Lung (tissue), 11 donors: ENCODE measurements at regions not wholly inside any gene's neighbourhood (a gene's known extent, or its start where the extent isn't known, plus 50 kb on each side); places are given as distances from the start of the nearest gene placed in this dataset.

ENCODE experiments used
- ATAC-seq: fragments of 200-7000 bp; cut with Tn5 transposase; one replicate; pipeline ENCODE4 v1.9.1; 2020; ENCODE audit warnings: moderate number of reproducible peaks; ENCODE audit not compliant: insufficient read depth, low FRiP score
- DNase-seq, 3 donors: peaks; one replicate each; pipeline ENCODE4 v3.0.0-alpha.2; 2013 to 2017
- H3K27ac ChIP-seq, 2 donors: one replicate each; pipeline ENCODE4 v1.5.1; 2013; ENCODE audit warnings: mild to moderate bottlenecking in 2 of 2, moderate library complexity in 2 of 2, control low read depth in 1 of 2, inconsistent platforms in 1 of 2, low read depth in 1 of 2, low read length in 1 of 2
- H3K27me3 ChIP-seq, 3 donors: one replicate each; pipeline ENCODE4 v1.5.1; 2013; ENCODE audit warnings: low read length in 2 of 3; ENCODE audit not compliant: control insufficient read depth in 3 of 3, insufficient read depth in 3 of 3
- H3K36me3 ChIP-seq, 4 donors: one replicate each; pipeline ENCODE4 v1.5.1; 2013; ENCODE audit warnings: low read length in 4 of 4, mild to moderate bottlenecking in 1 of 4, moderate library complexity in 1 of 4; ENCODE audit not compliant: control insufficient read depth in 4 of 4, insufficient read depth in 4 of 4
- H3K4me1 ChIP-seq, 5 donors: one replicate each; pipeline ENCODE4 v1.5.1; 2013; ENCODE audit warnings: low read length in 5 of 5, mild to moderate bottlenecking in 2 of 5, moderate library complexity in 1 of 5; ENCODE audit not compliant: control insufficient read depth in 5 of 5, insufficient read depth in 5 of 5
- H3K4me3 ChIP-seq: one replicate; pipeline ENCODE4 v1.5.1; 2013; ENCODE audit warnings: mild to moderate bottlenecking, control low read depth, moderate library complexity
- H3K9ac ChIP-seq, 2 donors: one replicate each; pipeline ENCODE4 v1.5.1; 2013; ENCODE audit warnings: low read length in 2 of 2, control low read depth in 1 of 2; ENCODE audit not compliant: insufficient read depth in 1 of 2
- H3K9me3 ChIP-seq, 4 donors: one replicate each; pipeline ENCODE4 v1.5.1; 2013; ENCODE audit warnings: low read length in 3 of 4, mild to moderate bottlenecking in 1 of 4, moderate library complexity in 1 of 4; ENCODE audit not compliant: control insufficient read depth in 4 of 4, insufficient read depth in 3 of 4
- CTCF ChIP-seq: IDR thresholded peaks from 2 replicates; pipeline ENCODE4 v1.5.1; 2012; ENCODE audit warnings: mild to moderate bottlenecking; ENCODE audit errors: control extremely low read depth, extremely low read depth
- WGBS, 2 donors: extraction: QIAGEN DNeasy Blood & Tissue Kit; methylation state at CpG; one replicate each; pipeline ENCODE4 v1.1.7; 2013; 5-methylcytosine and 5-hydroxymethylcytosine counted together
- donor health status: control.
- donor health status: control.
- donor health status: Bipolar disorder and iron deficiency.
- donor health status: healthy.
- donor health status: DM: yes; HTN: yes; CAD: no.

DNA sequence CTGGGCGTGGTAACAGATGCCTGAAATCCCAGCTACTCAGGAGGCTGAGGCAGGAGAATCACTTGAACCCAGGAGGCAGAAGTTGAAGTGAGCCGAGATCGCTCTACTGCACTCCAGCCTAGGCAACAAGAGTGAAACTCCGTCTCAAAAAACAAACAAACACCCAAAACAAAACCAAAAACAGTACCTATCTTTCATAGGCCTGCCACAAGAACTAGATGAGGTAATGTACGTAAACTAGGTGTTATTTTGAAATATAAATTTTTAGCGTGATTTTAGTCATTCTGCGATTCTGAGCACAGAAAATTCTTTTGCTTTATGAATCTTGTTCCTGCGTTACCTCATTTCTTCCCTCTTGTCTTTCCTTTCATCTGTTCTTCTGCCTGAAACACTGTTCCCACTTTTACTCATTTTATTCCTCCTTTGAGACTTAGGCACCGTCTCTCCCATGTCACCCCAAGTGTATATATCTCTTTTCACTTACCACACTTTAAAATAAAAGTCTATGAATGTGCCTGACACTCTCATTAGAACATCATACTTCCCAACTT is 238.2 kb upstream of the HTR2A start:
- Histone ChIP-seq H3K4me1 (peaks cover 0 to 6% (median 0%) of the 10 kb centered on the region in 5 donors), H3K4me3 (no peak overlapping the region), H3K36me3 (no peaks in the 10 kb centered on the region), H3K27ac (no peak overlapping the region), H3K9ac (no peak overlapping the region), H3K9me3 (no peaks in the 10 kb centered on the region), H3K27me3 (no peaks in the 10 kb centered on the region)
- no peak for ATAC-seq
- WGBS, 2 donors, result 85 to 93% methylated on average over 9 of the region's 9 CpGs
- TF ChIP-seq CTCF, result no peak
- DNase-seq, result no peak

DNA sequence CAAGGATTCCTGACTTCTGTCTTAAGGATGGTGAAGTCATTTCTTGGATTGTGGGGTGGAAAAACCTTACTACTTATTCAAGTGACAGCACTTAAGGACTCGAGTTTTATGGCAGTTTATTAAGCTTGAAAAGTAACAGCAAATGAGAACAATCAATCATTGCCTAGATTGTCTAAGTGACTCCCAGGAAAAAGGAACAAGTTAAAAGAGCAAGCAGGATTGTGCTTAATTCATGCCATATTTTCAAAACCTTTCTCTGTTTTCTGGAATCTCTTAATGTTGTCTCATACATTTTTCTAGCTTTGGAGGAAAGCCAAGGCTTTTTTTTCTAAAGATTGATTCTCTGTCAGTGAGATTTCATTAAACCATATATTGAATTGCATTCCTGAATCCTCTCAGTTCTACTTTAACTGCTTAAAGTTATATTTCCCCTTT is 236.2 kb upstream of the HTR2A start:
- Histone ChIP-seq H3K27ac (no peak overlapping the region), H3K27me3 (no peaks in the 10 kb centered on the region), H3K9ac (no peak overlapping the region), H3K9me3 (no peaks in the 10 kb centered on the region), H3K4me3 (no peak overlapping the region), H3K4me1 (peaks cover 0 to 6% (median 0%) of the 10 kb centered on the region in 5 donors), H3K36me3 (no peaks in the 10 kb centered on the region)
- no peak for ATAC-seq
- 8 to 15% methylated on average over 1 of the region's 1 CpG for WGBS, 2 donors
- no peak for TF ChIP-seq CTCF
- DNase-seq, result no peak

- Histone ChIP-seq H3K9ac (no peak overlapping the region), H3K4me1 (peaks cover 0 to 6% (median 0%) of the 10 kb centered on the region in 5 donors), H3K4me3 (no peak overlapping the region), H3K36me3 (no peaks in the 10 kb centered on the region), H3K9me3 (no peaks in the 10 kb centered on the region), H3K27ac (no peak overlapping the region), H3K27me3 (no peaks in the 10 kb centered on the region)
- WGBS, 2 donors, result 52 to 69% methylated on average over 2 of the region's 2 CpGs
- DNase-seq (no peak), ATAC-seq (no peak)
- TF ChIP-seq CTCF, result no peak
These were observed 232.6 kb upstream of the HTR2A start for GRCh38 chr13:47129461-47129860.

GRCh38 chr13:47126432-47126831 is 229.6 kb upstream of the HTR2A start:
- 85 to 94% methylated on average over 2 of the region's 2 CpGs for WGBS, 2 donors
- DNase-seq, result no peak
- Histone ChIP-seq H3K27ac (no peak overlapping the region), H3K4me3 (no peak overlapping the region), H3K9me3 (peaks cover 0 to 3% (median 0%) of the 10 kb centered on the region in 4 donors), H3K9ac (no peak overlapping the region), H3K27me3 (no peaks in the 10 kb centered on the region), H3K4me1 (no peaks in the 10 kb centered on the region), H3K36me3 (no peaks in the 10 kb centered on the region)
- ATAC-seq, result no peak
- TF ChIP-seq CTCF, result no peak
